NCI-H128 (cell line): ENCODE measurements at regions not wholly inside any gene's neighbourhood (a gene's known extent, or its start where the extent isn't known, plus 50 kb on each side); places are given as distances from the start of the nearest gene placed in this dataset.

Experiments
- DNase-seq: peaks from one replicate; lab custom pipeline; 2025; ENCODE audit not compliant: unreplicated experiment; lab: John Stamatoyannopoulos, UW

GRCh38 chr15:77823736-77824135 lies 191.0 kb upstream of the LINGO1 start:
- no peak for DNase-seq

GRCh38 chr15:77822631-77823230 lies 190.0 kb upstream of the LINGO1 start:
- DNase-seq, result no peak

- DNase-seq, result no peak
Measured at GRCh38 chr15:77821959-77822256, 189.2 kb upstream of the LINGO1 start.

GRCh38 chr15:77821188-77821958 lies 188.7 kb upstream of the LINGO1 start:
- DNase-seq, result peak; percentile 19

- DNase-seq, result no peak
Measured at GRCh38 chr15:77819851-77820728, 187.4 kb upstream of the LINGO1 start.

- no peak for DNase-seq
Measured at GRCh38 chr15:77819048-77819850, 186.5 kb upstream of the LINGO1 start.

- DNase-seq, result no peak
Measured at GRCh38 chr15:77818484-77819047, 185.9 kb upstream of the LINGO1 start.

- no peak for DNase-seq
Measured at GRCh38 chr15:77817434-77817833, 184.7 kb upstream of the LINGO1 start.

DNA sequence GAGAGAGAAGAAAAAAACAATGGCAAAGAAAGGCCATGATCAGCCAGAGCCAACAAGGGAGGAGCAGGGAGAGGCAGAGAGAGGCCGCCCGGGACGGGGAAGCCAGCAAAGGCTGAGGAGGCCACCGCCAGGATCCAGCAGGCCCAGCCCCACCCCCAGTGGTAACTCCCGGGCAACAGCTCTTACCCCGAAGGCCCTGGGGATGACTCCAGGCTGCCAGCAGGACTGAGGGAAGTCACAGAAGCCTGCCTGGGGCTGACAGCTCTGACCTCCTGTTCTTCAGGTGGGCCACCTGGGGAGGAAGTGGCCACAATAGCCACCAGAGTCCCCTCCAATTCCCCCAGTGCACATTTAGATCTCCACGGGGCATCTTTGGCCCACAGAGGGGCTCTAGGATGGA lies 184.3 kb upstream of the LINGO1 start:
- no peak for DNase-seq

- DNase-seq, result no peak
Measured at GRCh38 chr15:77815015-77815414, 182.3 kb upstream of the LINGO1 start.

- no peak for DNase-seq
Measured at GRCh38 chr15:77812664-77813063, 180.0 kb upstream of the LINGO1 start.

DNA sequence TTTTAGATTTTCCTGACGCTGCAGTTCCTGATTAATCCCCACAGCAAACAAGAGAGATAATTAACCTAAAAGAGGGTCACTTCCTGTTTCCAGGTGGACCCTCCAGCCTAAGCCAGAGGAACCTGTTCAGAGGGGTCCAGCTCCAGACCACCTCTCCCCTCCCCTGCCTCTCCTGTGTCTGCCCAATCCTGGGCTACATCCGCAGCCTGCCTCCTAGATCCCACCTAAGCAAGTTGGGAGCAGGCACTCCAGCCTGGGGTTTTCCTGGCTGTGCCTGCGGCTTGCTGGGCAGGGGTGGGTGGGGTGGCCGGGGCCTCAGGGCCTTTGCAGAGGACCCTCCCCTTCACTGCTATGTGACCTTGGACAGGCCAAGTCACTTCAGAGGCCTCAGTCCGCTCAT lies 178.6 kb upstream of the LINGO1 start:
- DNase-seq, result no peak

DNA sequence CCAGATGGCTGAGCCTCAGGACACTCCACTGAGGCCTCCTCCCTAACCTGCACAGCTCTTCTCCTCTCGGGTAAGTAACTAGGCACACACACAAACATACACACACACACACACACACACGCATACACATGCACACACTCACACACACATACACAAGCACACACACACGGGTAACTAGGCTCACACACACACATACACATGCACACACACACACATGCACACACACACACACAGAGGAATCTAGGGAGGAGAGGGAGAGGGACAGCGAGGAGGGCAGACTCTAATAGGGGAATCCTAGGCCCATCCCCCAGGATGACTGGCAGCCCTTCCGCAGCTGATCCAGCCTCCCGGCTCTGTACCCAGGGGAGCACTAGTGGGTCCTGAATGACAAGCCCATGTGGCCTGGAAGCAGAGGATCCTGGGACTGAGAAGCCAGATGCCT lies 177.4 kb upstream of the LINGO1 start:
- DNase-seq, result no peak

DNA sequence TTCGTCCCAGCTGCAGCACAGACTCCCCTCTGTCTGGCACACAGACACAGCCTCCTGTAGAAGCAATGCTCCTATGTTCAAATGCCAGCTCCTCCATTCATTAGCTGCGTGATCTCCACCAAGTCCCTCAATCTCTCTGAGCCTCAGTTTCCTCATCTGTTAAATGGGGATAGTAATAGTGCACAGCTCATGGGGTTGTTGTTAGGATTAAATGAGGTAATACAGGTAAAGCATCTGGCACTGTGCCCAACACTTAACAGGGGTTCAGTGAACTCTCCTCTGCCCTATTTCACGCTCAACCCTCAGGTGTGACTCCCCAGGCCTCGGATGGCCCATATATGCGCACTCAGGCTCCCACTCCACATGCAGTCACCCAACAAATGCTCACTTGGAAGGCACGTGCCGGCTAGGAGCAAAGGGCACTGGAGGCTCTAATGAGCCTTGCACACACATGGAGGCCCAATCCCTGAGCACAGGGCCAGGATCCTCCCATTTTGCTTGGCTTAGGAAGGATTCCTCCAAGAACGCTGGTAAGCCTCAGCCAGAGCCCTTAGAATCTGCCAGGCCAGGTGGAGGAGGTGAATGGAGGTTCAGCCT lies 176.0 kb upstream of the LINGO1 start:
- no peak for DNase-seq

- no peak for DNase-seq
Measured at GRCh38 chr15:77808075-77808474, 175.4 kb upstream of the LINGO1 start.

- no peak for DNase-seq
Measured at GRCh38 chr15:77807611-77808010, 174.9 kb upstream of the LINGO1 start.

GRCh38 chr15:77807115-77807514 lies 174.4 kb upstream of the LINGO1 start:
- DNase-seq, result no peak

DNA sequence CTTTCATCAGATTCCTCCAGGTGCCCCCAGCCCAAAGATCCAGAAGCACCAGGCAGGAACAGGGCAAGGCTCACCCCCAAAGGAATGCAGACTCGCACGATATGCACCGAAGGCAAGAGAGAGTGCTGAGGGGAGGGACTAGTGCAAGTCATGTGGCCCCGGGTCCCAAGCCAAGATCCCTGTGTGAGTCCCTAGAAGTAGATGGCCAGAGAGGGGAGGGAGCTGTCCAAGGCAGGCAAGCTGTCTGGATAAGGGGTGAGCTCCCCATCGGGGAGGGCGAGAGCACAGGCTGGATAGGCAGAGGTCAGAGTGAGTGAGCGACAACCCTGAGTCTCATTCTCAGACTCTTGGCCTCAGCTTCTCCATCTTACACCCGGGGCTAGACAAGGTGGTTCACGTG lies 171.5 kb upstream of the LINGO1 start:
- no peak for DNase-seq

DNA sequence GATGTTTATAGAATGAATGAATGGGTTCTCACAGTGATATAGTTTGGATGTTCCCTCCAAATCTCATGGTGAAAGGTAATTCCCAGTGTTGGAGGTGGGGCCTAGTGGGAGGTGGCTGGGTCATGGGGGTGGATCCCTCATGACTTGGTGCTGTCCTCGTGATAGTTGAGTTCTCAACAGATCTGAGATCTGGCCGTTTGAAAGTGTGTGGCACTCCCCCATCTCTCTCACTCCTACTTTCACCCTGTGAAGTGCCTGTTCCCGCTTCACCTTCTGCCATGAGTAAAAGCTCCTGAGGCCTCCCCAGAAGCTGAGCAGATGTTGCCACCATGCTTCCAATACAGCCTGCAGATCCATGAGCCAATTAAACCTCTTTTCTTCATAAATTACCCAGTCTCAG lies 170.8 kb upstream of the LINGO1 start:
- no peak for DNase-seq

DNA sequence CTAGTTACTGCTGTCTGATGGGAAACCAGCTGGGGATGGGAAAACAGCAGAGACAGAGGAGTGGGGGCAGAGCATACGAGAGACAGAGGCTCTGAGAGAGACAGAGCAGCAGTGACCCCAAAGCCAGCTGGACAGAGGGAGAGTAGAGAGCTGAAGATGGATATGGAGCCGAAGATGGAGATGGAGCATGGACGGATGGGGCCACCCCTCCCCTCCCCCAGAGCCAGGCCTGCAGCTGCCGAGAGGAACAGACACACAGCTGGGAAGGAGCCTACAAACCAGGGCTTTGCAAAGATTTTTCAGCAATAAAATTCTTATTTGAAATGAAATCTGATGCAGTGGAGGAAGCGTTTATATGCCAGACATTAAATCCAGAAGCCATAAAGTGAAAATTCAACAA lies 167.6 kb upstream of the LINGO1 start:
- no peak for DNase-seq
